Sigmoid colon (tissue), 6 donors: ENCODE measurements at regions not wholly inside any gene's neighbourhood (a gene's known extent, or its start where the extent isn't known, plus 50 kb on each side); places are given as distances from the start of the nearest gene placed in this dataset.

Experiments
- DNase-seq: peaks from one replicate; pipeline ENCODE4 v3.0.0-alpha.2; 2019
- H3K27ac ChIP-seq, 4 donors: fragments of 200-600 bp; sonication (generic); one replicate each; pipeline ENCODE4 v1.5.1; 2016 to 2019; ENCODE audit warnings: mild to moderate bottlenecking in 1 of 4
- H3K27me3 ChIP-seq, 3 donors: fragments of 200-600 bp; sonication (generic); one replicate each; pipeline ENCODE4 v1.5.1; 2019; ENCODE audit warnings: mild to moderate bottlenecking in 1 of 3
- H3K36me3 ChIP-seq, 4 donors: fragments of 200-600 bp; sonication (generic); one replicate each; pipeline ENCODE4 v1.5.1; 2016 to 2019
- H3K4me1 ChIP-seq, 4 donors: fragments of 200-600 bp; sonication (generic); one replicate each; pipeline ENCODE4 v1.5.1; 2017 to 2019
- H3K4me3 ChIP-seq, 4 donors: fragments of 200-600 bp; sonication (generic); one replicate each; pipeline ENCODE4 v1.5.1; 2017 to 2019; ENCODE audit warnings: mild to moderate bottlenecking in 2 of 4, moderate library complexity in 1 of 4
- H3K9me3 ChIP-seq, 4 donors: fragments of 200-600 bp in 3 of 4; sonication (generic) in 3 of 4; one replicate each; pipeline versions ENCODE4 v1.5.1 to v1.6.1; 2013 to 2019
- CTCF ChIP-seq, 4 experiments: fragments of 450-650 bp in 3 of 4; fragments of 200-600 bp in 1 of 4; IDR thresholded peaks; one replicate each; pipeline ENCODE4 v1.5.1; 2016 to 2019; ENCODE audit warnings: antibody characterized with exemption in 4 of 4, mild to moderate bottlenecking in 3 of 4, moderate library complexity in 2 of 4
- EP300 ChIP-seq, 4 donors: sonication (generic); formaldehyde crosslinking; IDR thresholded peaks; one replicate each; pipeline ENCODE4 v1.6.1; 2017; ENCODE audit warnings: antibody characterized with exemption in 4 of 4
- POLR2A ChIP-seq, 2 donors: fragments of 450-650 bp; IDR thresholded peaks; one replicate each; pipeline ENCODE4 v1.6.1; 2016; ENCODE audit warnings: antibody characterized with exemption in 2 of 2, mild to moderate bottlenecking in 2 of 2, moderate library complexity in 2 of 2
- POLR2AphosphoS5 ChIP-seq, 4 donors: sonication (generic); formaldehyde crosslinking; IDR thresholded peaks; one replicate each; pipeline ENCODE4 v1.6.1; 2017; ENCODE audit warnings: antibody characterized with exemption in 4 of 4
- WGBS, 2 donors: extraction: QIAGEN DNeasy Blood & Tissue Kit; methylation state at CpG; one replicate each; pipeline ENCODE4 v1.1.7; 2013; 5-methylcytosine and 5-hydroxymethylcytosine counted together
- intact Hi-C: fragments of 100-400 bp; cut with DNase I; formaldehyde crosslinking; loops from one replicate; pipeline ENCODE4 v1.15.1; 2023
- donor health status: healthy with polysubstance abuse.
- donor health status: healthy.

DNA sequence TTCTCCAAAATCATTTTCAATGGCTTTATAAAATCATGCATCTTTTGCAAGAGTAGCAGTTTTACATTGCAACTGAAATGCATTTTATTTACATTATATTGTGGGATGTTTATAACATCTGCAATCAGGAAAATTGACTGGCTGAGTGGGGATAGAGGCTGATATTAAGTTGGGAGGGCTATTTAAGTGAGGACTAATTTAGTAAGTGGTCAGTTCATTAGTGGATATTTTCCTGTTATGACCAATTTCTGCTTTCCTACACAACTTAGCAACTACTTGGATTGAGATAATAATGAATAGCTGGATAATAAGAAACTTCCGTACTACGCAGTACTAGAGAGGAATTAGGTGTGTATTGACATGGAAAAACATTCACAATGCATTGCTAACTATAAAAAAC is 92.9 kb upstream of the SSBP2 start:
- no peak for DNase-seq
- H3K4me3 ChIP-seq: no peak overlapping the region
- intact Hi-C loops: no loop called here
- no peak for TF ChIP-seq POLR2A (IDR thresholded peaks at IDR 0.05)
- TF ChIP-seq CTCF (IDR thresholded peaks at IDR 0.05): no peak
- no peak for TF ChIP-seq POLR2AphosphoS5 (IDR thresholded peaks at IDR 0.05)
- TF ChIP-seq EP300 (IDR thresholded peaks at IDR 0.05): no peak
- H3K36me3 ChIP-seq: no peaks in the 10 kb centered on the region
- no peaks in the 10 kb centered on the region for H3K27me3 ChIP-seq
- H3K9me3 ChIP-seq: no peaks in the 10 kb centered on the region
- no peak overlapping the region for H3K27ac ChIP-seq
- H3K4me1 ChIP-seq: peaks cover 0 to 27% (median 6%) of the 10 kb centered on the region in 4 donors
- 90 to 93% methylated on average over 2 of the region's 2 CpGs for WGBS, 2 donors

- Histone ChIP-seq H3K36me3 (no peaks in the 10 kb centered on the region), H3K9me3 (no peaks in the 10 kb centered on the region), H3K27ac (no peak overlapping the region), H3K27me3 (no peaks in the 10 kb centered on the region), H3K4me3 (no peak overlapping the region), H3K4me1 (peaks cover 0 to 18% (median 4%) of the 10 kb centered on the region in 4 donors)
- intact Hi-C loops: no loop called here
- no peak for TF ChIP-seq POLR2AphosphoS5 (IDR thresholded peaks at IDR 0.05)
- TF ChIP-seq EP300 (IDR thresholded peaks at IDR 0.05): no peak
- no peak for TF ChIP-seq POLR2A (IDR thresholded peaks at IDR 0.05)
- TF ChIP-seq CTCF (IDR thresholded peaks at IDR 0.05): no peak
- DNase-seq: no peak
- WGBS, 2 donors: 66 to 77% methylated on average over 6 of the region's 6 CpGs
Measured at GRCh38 chr5:81842795-81843398, 92.0 kb upstream of the SSBP2 start.

- Histone ChIP-seq H3K9me3 (no peaks in the 10 kb centered on the region), H3K27ac (no peak overlapping the region), H3K27me3 (no peaks in the 10 kb centered on the region), H3K4me1 (peaks cover 0 to 22% (median 13%) of the 10 kb centered on the region in 4 donors), H3K4me3 (no peak overlapping the region), H3K36me3 (no peaks in the 10 kb centered on the region)
- no peak for DNase-seq
- intact Hi-C loops: no loop called here
- WGBS, 2 donors: 72 to 84% methylated on average over 3 of the region's 3 CpGs
- TF ChIP-seq POLR2A (IDR thresholded peaks at IDR 0.05) (no peak), EP300 (IDR thresholded peaks at IDR 0.05) (no peak), CTCF (IDR thresholded peaks at IDR 0.05) (no peak), POLR2AphosphoS5 (IDR thresholded peaks at IDR 0.05) (no peak)
Measured at GRCh38 chr5:81839034-81839433, 88.1 kb upstream of the SSBP2 start.

DNA sequence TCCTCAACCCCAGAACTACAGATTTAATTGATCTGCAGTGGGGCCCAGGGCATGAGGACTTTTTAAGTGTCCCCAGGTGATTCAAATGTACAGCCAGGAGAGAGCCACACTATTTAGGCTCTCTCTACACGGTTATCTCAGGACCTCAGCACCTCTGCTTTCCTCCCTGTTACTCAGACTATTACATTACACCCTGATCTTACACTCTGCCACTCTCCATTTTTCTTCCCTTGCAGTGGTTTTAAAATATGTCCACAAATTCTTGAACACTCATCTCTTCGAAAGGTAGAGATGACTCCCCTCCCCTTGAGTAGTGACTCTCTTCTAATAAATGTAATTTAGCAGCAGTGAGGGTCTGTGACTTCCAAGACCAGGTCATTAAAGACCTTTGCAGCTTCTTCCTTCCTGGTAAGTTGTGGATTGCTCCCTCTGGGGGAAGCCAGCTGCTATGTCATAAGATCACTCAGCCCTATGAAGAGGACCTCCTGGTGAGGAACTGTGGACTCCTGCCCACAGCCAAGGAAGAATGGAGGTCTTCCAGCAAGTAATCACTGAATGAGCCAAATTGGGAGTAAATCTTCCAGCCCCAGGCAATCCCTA is 87.5 kb upstream of the SSBP2 start:
- Histone ChIP-seq H3K4me1 (peaks cover 0 to 22% (median 13%) of the 10 kb centered on the region in 4 donors), H3K9me3 (no peaks in the 10 kb centered on the region), H3K27ac (no peak overlapping the region), H3K4me3 (no peak overlapping the region), H3K36me3 (no peaks in the 10 kb centered on the region), H3K27me3 (no peaks in the 10 kb centered on the region)
- intact Hi-C loops: no loop called here
- WGBS, 2 donors: 50 to 66% methylated on average over 2 of the region's 2 CpGs
- TF ChIP-seq EP300 (IDR thresholded peaks at IDR 0.05) (no peak), POLR2A (IDR thresholded peaks at IDR 0.05) (no peak), POLR2AphosphoS5 (IDR thresholded peaks at IDR 0.05) (no peak), CTCF (IDR thresholded peaks at IDR 0.05) (peak in 2 of 4 experiments; percentile 10 to 27)
- no peak for DNase-seq
